Thymus (tissue), 11 donors: ENCODE measurements at regions not wholly inside any gene's neighbourhood (a gene's known extent, or its start where the extent isn't known, plus 50 kb on each side); places are given as distances from the start of the nearest gene placed in this dataset.

ENCODE experiments used
- DNase-seq, 9 donors: peaks; one replicate each; pipeline ENCODE4 v3.0.0-alpha.2; 2013; ENCODE audit warnings: low spot score in 9 of 9, low read depth in 6 of 9, missing footprints in 1 of 9
- H3K27ac ChIP-seq, 2 donors: one replicate each; pipeline ENCODE4 v1.5.1; 2013; ENCODE audit warnings: control low read depth in 1 of 2, low read depth in 1 of 2, low read length in 1 of 2, mild to moderate bottlenecking in 1 of 2, moderate library complexity in 1 of 2
- H3K27me3 ChIP-seq, 2 donors: one replicate each; pipeline ENCODE4 v1.5.1; 2013; ENCODE audit warnings: low read length in 1 of 2; ENCODE audit not compliant: control insufficient read depth in 2 of 2, insufficient read depth in 1 of 2
- H3K36me3 ChIP-seq, 2 donors: one replicate each; pipeline ENCODE4 v1.5.1; 2013; ENCODE audit warnings: low read length in 1 of 2, mild to moderate bottlenecking in 1 of 2, moderate library complexity in 1 of 2; ENCODE audit not compliant: control insufficient read depth in 2 of 2, insufficient read depth in 2 of 2
- H3K4me1 ChIP-seq, 2 donors: one replicate each; pipeline ENCODE4 v1.5.1; 2013; ENCODE audit warnings: low read length in 2 of 2; ENCODE audit not compliant: control insufficient read depth in 2 of 2, insufficient read depth in 2 of 2
- H3K4me3 ChIP-seq, 2 donors: one replicate each; pipeline ENCODE4 v1.5.1; 2013; ENCODE audit warnings: low read length in 2 of 2, control low read depth in 1 of 2, mild to moderate bottlenecking in 1 of 2
- H3K9me3 ChIP-seq, 2 donors: one replicate each; pipeline ENCODE4 v1.5.1; 2013; ENCODE audit warnings: low read length in 1 of 2, mild to moderate bottlenecking in 1 of 2; ENCODE audit not compliant: control insufficient read depth in 2 of 2, insufficient read depth in 1 of 2
- WGBS: extraction: QIAGEN DNeasy Blood & Tissue Kit; methylation state at CpG from one replicate; pipeline ENCODE4 v1.1.7; 2013; 5-methylcytosine and 5-hydroxymethylcytosine counted together
- donor health status: healthy.

- Histone ChIP-seq H3K4me3 (no peak overlapping the region), H3K9me3 (no peaks in the 10 kb centered on the region), H3K36me3 (no peaks in the 10 kb centered on the region), H3K27me3 (peaks cover 2% of the 10 kb centered on the region in 2 donors), H3K4me1 (no peaks in the 10 kb centered on the region), H3K27ac (no peak overlapping the region)
- WGBS, result 75% methylated on average over 1 of the region's 1 CpG
- no peak for DNase-seq
Measured at GRCh38 chr11:19365743-19366410, 125.1 kb upstream of the E2F8 start.

- H3K9me3 ChIP-seq, result no peaks in the 10 kb centered on the region
- H3K36me3 ChIP-seq, result no peaks in the 10 kb centered on the region
- peaks cover 0 to 2% of the 10 kb centered on the region in 2 donors for H3K27me3 ChIP-seq
- H3K4me3 ChIP-seq, result no peak overlapping the region
- WGBS, result 80% methylated on average over 7 of the region's 7 CpGs
- no peak for DNase-seq
- H3K4me1 ChIP-seq, result no peaks in the 10 kb centered on the region
- no peak overlapping the region for H3K27ac ChIP-seq
Measured at GRCh38 chr11:19359221-19360000, 118.7 kb upstream of the E2F8 start.

- H3K9me3 ChIP-seq, result no peaks in the 10 kb centered on the region
- no peaks in the 10 kb centered on the region for H3K4me1 ChIP-seq
- H3K36me3 ChIP-seq, result no peaks in the 10 kb centered on the region
- WGBS, result 91% methylated on average over 3 of the region's 3 CpGs
- no peak for DNase-seq
- no peak overlapping the region for H3K27ac ChIP-seq
- no peak overlapping the region for H3K4me3 ChIP-seq
- H3K27me3 ChIP-seq, result no peaks in the 10 kb centered on the region
Measured at GRCh38 chr11:19357943-19358342, 117.2 kb upstream of the E2F8 start.

- WGBS, result 72% methylated on average over 1 of the region's 1 CpG
Measured at GRCh38 chr11:19355601-19356000, 114.9 kb upstream of the E2F8 start.

GRCh38 chr11:19353287-19353850 lies 112.6 kb upstream of the E2F8 start:
- WGBS, result 93% methylated on average over 2 of the region's 2 CpGs
- Histone ChIP-seq H3K4me3 (no peak overlapping the region), H3K27me3 (peaks cover 0 to 19% of the 10 kb centered on the region in 2 donors)

More at GRCh38 chr11:19355601-19356000, 114.9 kb upstream of the E2F8 start:
- Histone ChIP-seq H3K36me3 (no peaks in the 10 kb centered on the region), H3K9me3 (no peaks in the 10 kb centered on the region), H3K4me3 (no peak overlapping the region), H3K27me3 (no peaks in the 10 kb centered on the region), H3K4me1 (no peaks in the 10 kb centered on the region), H3K27ac (no peak overlapping the region)
- no peak for DNase-seq

GRCh38 chr11:19352771-19353160 lies 112.0 kb upstream of the E2F8 start:
- WGBS, result 78% methylated on average over 9 of the region's 9 CpGs
- Histone ChIP-seq H3K4me1 (no peaks in the 10 kb centered on the region), H3K27me3 (peaks cover 5 to 25% of the 10 kb centered on the region in 2 donors)

More at GRCh38 chr11:19353287-19353850, 112.6 kb upstream of the E2F8 start:
- no peak overlapping the region for H3K27ac ChIP-seq
- H3K9me3 ChIP-seq, result no peaks in the 10 kb centered on the region
- no peaks in the 10 kb centered on the region for H3K36me3 ChIP-seq
- H3K4me1 ChIP-seq, result no peaks in the 10 kb centered on the region
- DNase-seq, result no peak

GRCh38 chr11:19352072-19352770 lies 111.5 kb upstream of the E2F8 start:
- DNase-seq, result no peak
- Histone ChIP-seq H3K4me3 (no peak overlapping the region), H3K9me3 (no peaks in the 10 kb centered on the region), H3K27me3 (peaks cover 8 to 31% of the 10 kb centered on the region in 2 donors), H3K4me1 (no peaks in the 10 kb centered on the region), H3K36me3 (no peaks in the 10 kb centered on the region), H3K27ac (no peak overlapping the region)
- WGBS, result 95% methylated on average over 5 of the region's 5 CpGs

More at GRCh38 chr11:19352771-19353160, 112.0 kb upstream of the E2F8 start:
- Histone ChIP-seq H3K36me3 (no peaks in the 10 kb centered on the region), H3K4me3 (no peak overlapping the region), H3K27ac (no peak overlapping the region), H3K9me3 (no peaks in the 10 kb centered on the region)
- DNase-seq, result no peak

GRCh38 chr11:19351426-19351825 lies 110.7 kb upstream of the E2F8 start:
- Histone ChIP-seq H3K4me3 (no peak overlapping the region), H3K27me3 (peaks cover 16 to 39% of the 10 kb centered on the region in 2 donors), H3K36me3 (no peaks in the 10 kb centered on the region), H3K4me1 (no peaks in the 10 kb centered on the region), H3K27ac (no peak overlapping the region), H3K9me3 (no peaks in the 10 kb centered on the region)
- 94% methylated on average over 4 of the region's 4 CpGs for WGBS
- DNase-seq, result no peak

- Histone ChIP-seq H3K27ac (no peak overlapping the region), H3K27me3 (peaks cover 28 to 51% of the 10 kb centered on the region in 2 donors), H3K36me3 (no peaks in the 10 kb centered on the region), H3K4me1 (no peaks in the 10 kb centered on the region), H3K4me3 (no peak overlapping the region), H3K9me3 (no peaks in the 10 kb centered on the region)
- DNase-seq, result no peak
- 87% methylated on average over 11 of the region's 11 CpGs for WGBS
Measured at GRCh38 chr11:19350160-19350559, 109.4 kb upstream of the E2F8 start.
